GM12878 (cell line): ENCODE measurements at regions not wholly inside any gene's neighbourhood (a gene's known extent, or its start where the extent isn't known, plus 50 kb on each side); places are given as distances from the start of the nearest gene placed in this dataset.

ENCODE experiments used
- BRCA1 ChIP-seq: IDR thresholded peaks from 2 replicates; pipeline ENCODE4 v1.6.1; 2011; ENCODE audit warnings: low read depth, low read length, improper control_type of control experiment
- CEBPZ ChIP-seq: fragments of 150-350 bp; IDR thresholded peaks from 2 replicates; pipeline ENCODE4 v1.6.1; 2016; ENCODE audit warnings: low read depth, low read length
- CTCF ChIP-seq, 3 experiments: IDR thresholded peaks in 2 of 3; conservative IDR thresholded peaks in 1 of 3; 2 replicates each; pipeline ENCODE4 v1.5.1; 2011; ENCODE audit warnings: low read depth in 3 of 3, low read length in 3 of 3, mild to moderate bottlenecking in 3 of 3, control low read depth in 2 of 3, moderate library complexity in 2 of 3, inconsistent platforms in 1 of 3, mixed read lengths in 1 of 3; ENCODE audit not compliant: control insufficient read depth in 2 of 3, insufficient read depth in 1 of 3; ENCODE audit errors: extremely low read depth in 1 of 3
- HDAC6 ChIP-seq: fragments of 200-600 bp; sonication (generic); IDR thresholded peaks from one replicate; pipeline ENCODE4 v1.8.0; 2017; ENCODE audit warnings: antibody characterized with exemption; ENCODE audit not compliant: unreplicated experiment
- POLR2A ChIP-seq: IDR thresholded peaks from 2 replicates; pipeline ENCODE4 v1.6.1; 2011; ENCODE audit warnings: low read depth, mild to moderate bottlenecking, low read length
- USF2 ChIP-seq: IDR thresholded peaks from 2 replicates; pipeline ENCODE4 v1.6.1; 2011; ENCODE audit warnings: low read depth, low read length, improper control_type of control experiment, borderline replicate concordance
- ZNF592 ChIP-seq: fragments of 450-650 bp; IDR thresholded peaks from 2 replicates; pipeline ENCODE4 v1.6.1; 2017; ENCODE audit warnings: mild to moderate bottlenecking, moderate library complexity

GRCh38 chr4:170818786-170819185, 729.0 kb upstream of the AADAT start:
- no peak for TF ChIP-seq ZNF592
- no peak for TF ChIP-seq CEBPZ
- no peak for TF ChIP-seq POLR2A
- no peak for TF ChIP-seq CTCF (IDR thresholded peaks at IDR 0.05 in 2 of 3, conservative IDR thresholded peaks at IDR 0.05 in 1 of 3; ENCODE audit: control insufficient read depth in 2 of 3, extremely low read depth in 1 of 3, insufficient read depth in 1 of 3, low read depth in 3 of 3, low read length in 3 of 3)
- no peak for TF ChIP-seq USF2
- no peak for TF ChIP-seq BRCA1
- no peak for TF ChIP-seq HDAC6
